H1 (cell line): ENCODE measurements at regions not wholly inside any gene's neighbourhood (a gene's known extent, or its start where the extent isn't known, plus 50 kb on each side); places are given as distances from the start of the nearest gene placed in this dataset.

Experiments
- CTCF ChIA-PET: fragments of 300-600 bp; sonication (Branson Sonifier 250); formaldehyde crosslinking; loops from one replicate; lab custom pipeline; 2021; ENCODE audit not compliant: partially characterized antibody; lab: Charles Lee
- POLR2A ChIA-PET: fragments of 300-600 bp; sonication (Branson Sonifier 250); formaldehyde crosslinking; loops from one replicate; lab custom pipeline; 2021; ENCODE audit warnings: inconsistent platforms; ENCODE audit not compliant: partially characterized antibody; lab: Charles Lee
- DNase-seq, 2 experiments: peaks; one replicate each; pipeline versions ENCODE4 v3.0.0 to v3.0.0-alpha.2; 2010 to 2022; ENCODE audit warnings: low spot score in 2 of 2, low read depth in 1 of 2, mixed read lengths in 1 of 2
- FAIRE-seq: peaks from 2 replicates; lab custom pipeline; 2011; peaks lifted over from hg19 to GRCh38; lab: Jason Lieb, UNC
- H2AFZ ChIP-seq: 2 replicates; pipeline ENCODE4 v1.8.1; 2012; ENCODE audit warnings: low read length, inconsistent platforms
- H2AK5ac ChIP-seq: 2 replicates; pipeline ENCODE4 v1.6.1; 2013; ENCODE audit warnings: low read depth, low read length
- H2BK120ac ChIP-seq: replicated peaks from 2 replicates; pipeline ENCODE3; 2013; ENCODE audit warnings: low read depth, low read length, inconsistent platforms
- H2BK12ac ChIP-seq: 2 replicates; pipeline ENCODE4 v1.6.1; 2013; ENCODE audit warnings: low read depth, low read length
- H2BK15ac ChIP-seq: 2 replicates; pipeline ENCODE4 v1.6.1; 2013; ENCODE audit warnings: low read length
- H2BK20ac ChIP-seq: 2 replicates; pipeline ENCODE4 v1.6.1; 2013; ENCODE audit warnings: low read length
- H2BK5ac ChIP-seq: 2 replicates; pipeline ENCODE4 v1.6.1; 2013; ENCODE audit warnings: low read depth, low read length
- H3K14ac ChIP-seq: 2 replicates; pipeline ENCODE4 v1.6.1; 2013; ENCODE audit warnings: inconsistent platforms; ENCODE audit not compliant: insufficient read length
- H3K18ac ChIP-seq: 2 replicates; pipeline ENCODE4 v1.6.1; 2013; ENCODE audit warnings: low read length; ENCODE audit errors: extremely low read depth
- H3K23ac ChIP-seq: 2 replicates; pipeline ENCODE4 v1.6.1; 2013; ENCODE audit warnings: inconsistent platforms; ENCODE audit not compliant: insufficient read length
- H3K23me2 ChIP-seq: 2 replicates; pipeline ENCODE4 v1.6.1; 2013; ENCODE audit warnings: low read depth, low read length
- H3K27ac ChIP-seq: 2 replicates; pipeline ENCODE4 v1.6.1; 2011; ENCODE audit warnings: low read depth, low read length, inconsistent platforms
- H3K27me3 ChIP-seq, 4 experiments: replicated peaks in 1 of 4; 1 replicate in 1 of 4; 2 replicates in 3 of 4; pipeline versions ENCODE4 v1.6.1 to v1.8.1; 2011 to 2013; ENCODE audit warnings: low read length in 3 of 4, mild to moderate bottlenecking in 3 of 4, inconsistent platforms in 2 of 4, mixed read lengths in 2 of 4, moderate library complexity in 1 of 4; ENCODE audit not compliant: control insufficient read depth in 3 of 4, insufficient read depth in 3 of 4; ENCODE audit errors: extremely low read depth in 1 of 4
- H3K36me3 ChIP-seq, 4 experiments: 2 replicates each; pipeline versions ENCODE4 v1.6.1 to v1.8.1; 2011 to 2013; ENCODE audit warnings: mild to moderate bottlenecking in 4 of 4, low read length in 3 of 4, moderate library complexity in 2 of 4, control low read depth in 1 of 4, inconsistent platforms in 1 of 4; ENCODE audit not compliant: insufficient read depth in 4 of 4, control insufficient read depth in 2 of 4
- H3K4ac ChIP-seq: replicated peaks from 2 replicates; pipeline ENCODE3; 2013; ENCODE audit warnings: low read length, low read depth, mixed read lengths, inconsistent platforms; ENCODE audit not compliant: insufficient read length
- H3K4me1 ChIP-seq, 4 experiments: replicated peaks in 1 of 4; 1 replicate in 1 of 4; 2 replicates in 3 of 4; pipeline versions ENCODE4 v1.6.1 to v1.8.1; 2011 to 2013; ENCODE audit warnings: low read length in 3 of 4, inconsistent platforms in 2 of 4, mixed read lengths in 1 of 4; ENCODE audit not compliant: insufficient read depth in 4 of 4, control insufficient read depth in 3 of 4
- H3K4me2 ChIP-seq, 2 experiments: 2 replicates each; pipeline versions ENCODE4 v1.6.1 to v1.8.1; 2011 to 2013; ENCODE audit warnings: low read depth in 2 of 2, low read length in 2 of 2, control low read depth in 1 of 2, inconsistent platforms in 1 of 2, mild to moderate bottlenecking in 1 of 2; ENCODE audit not compliant: insufficient read depth in 1 of 2
- H3K4me3 ChIP-seq, 4 experiments: fragments of 200-600, 300-600 bp in 1 of 4; sonication (generic), shearing (Covaris generic), sonication (Bioruptor Twin) in 1 of 4; 2 replicates each; pipeline versions ENCODE4 v1.5.1 to v1.8.1; 2011 to 2016; ENCODE audit warnings: low read length in 4 of 4, low read depth in 3 of 4, control low read depth in 2 of 4, inconsistent platforms in 2 of 4, mild to moderate bottlenecking in 2 of 4, mixed read lengths in 1 of 4, moderate library complexity in 1 of 4; ENCODE audit not compliant: insufficient read depth in 2 of 4; ENCODE audit errors: extremely low read depth in 1 of 4
- H3K56ac ChIP-seq: replicated peaks from 2 replicates; pipeline ENCODE3; 2013; ENCODE audit warnings: low read depth, mild to moderate bottlenecking, mixed read lengths, low read length, inconsistent platforms; ENCODE audit not compliant: insufficient read length
- H3K79me1 ChIP-seq: 2 replicates; pipeline ENCODE4 v1.6.1; 2013; ENCODE audit warnings: low read depth, low read length, control low read depth
- H3K79me2 ChIP-seq, 2 experiments: 2 replicates each; pipeline versions ENCODE4 v1.6.1 to v1.8.1; 2012 to 2013; ENCODE audit warnings: low read length in 2 of 2, mild to moderate bottlenecking in 2 of 2, inconsistent platforms in 1 of 2; ENCODE audit not compliant: insufficient read depth in 2 of 2, control insufficient read depth in 1 of 2
- H3K9ac ChIP-seq, 4 experiments: replicated peaks in 1 of 4; 1 replicate in 1 of 4; 2 replicates in 3 of 4; pipeline versions ENCODE4 v1.6.1 to v1.8.1; 2011 to 2013; ENCODE audit warnings: low read depth in 3 of 4, low read length in 3 of 4, control low read depth in 2 of 4, mild to moderate bottlenecking in 2 of 4, moderate library complexity in 2 of 4, inconsistent platforms in 1 of 4; ENCODE audit errors: extremely low read depth in 1 of 4
- H3K9me3 ChIP-seq, 2 experiments: 2 replicates each; pipeline versions ENCODE4 v1.6.1 to v1.8.1; 2012 to 2013; ENCODE audit warnings: mild to moderate bottlenecking in 2 of 2, moderate library complexity in 2 of 2, control low read depth in 1 of 2, inconsistent platforms in 1 of 2, low read depth in 1 of 2, low read length in 1 of 2, mixed read lengths in 1 of 2; ENCODE audit not compliant: insufficient read depth in 2 of 2
- H4K20me1 ChIP-seq, 2 experiments: replicated peaks in 1 of 2; 2 replicates each; pipeline versions ENCODE3 to v1.8.1; 2011 to 2013; ENCODE audit warnings: inconsistent platforms in 2 of 2, low read length in 2 of 2, mild to moderate bottlenecking in 1 of 2; ENCODE audit not compliant: insufficient read depth in 2 of 2, control insufficient read depth in 1 of 2
- H4K5ac ChIP-seq: 2 replicates; pipeline ENCODE4 v1.6.1; 2013; ENCODE audit warnings: low read length, low read depth, mixed read lengths, inconsistent platforms; ENCODE audit not compliant: insufficient read length
- H4K8ac ChIP-seq: 2 replicates; pipeline ENCODE4 v1.8.0; 2013; ENCODE audit warnings: mild to moderate bottlenecking, moderate library complexity, low read length, inconsistent platforms; ENCODE audit not compliant: insufficient read depth; ENCODE audit errors: extremely low read depth
- H4K91ac ChIP-seq: replicated peaks from 2 replicates; pipeline ENCODE3; 2013; ENCODE audit warnings: low read length, mixed read lengths, inconsistent platforms; ENCODE audit not compliant: insufficient read length
- BRCA1 ChIP-seq: IDR thresholded peaks from 2 replicates; pipeline ENCODE4 v1.6.1; 2012; ENCODE audit warnings: low read depth, low read length, improper control_type of control experiment
- CTBP2 ChIP-seq: IDR thresholded peaks from 2 replicates; pipeline ENCODE4 v1.7.0; 2011; ENCODE audit warnings: borderline replicate concordance, mild to moderate bottlenecking, moderate library complexity, mixed read lengths, low read length; ENCODE audit not compliant: insufficient read depth, insufficient read length
- EP300 ChIP-seq, 2 experiments: IDR thresholded peaks; 1 replicate in 1 of 2; 2 replicates in 1 of 2; pipeline ENCODE4 v1.6.1; 2011 to 2012; ENCODE audit warnings: low read depth in 2 of 2, low read length in 2 of 2, mild to moderate bottlenecking in 2 of 2, borderline replicate concordance in 1 of 2, inconsistent platforms in 1 of 2, moderate library complexity in 1 of 2
- HDAC6 ChIP-seq: IDR thresholded peaks from one replicate; pipeline ENCODE4 v1.7.1; 2012; ENCODE audit warnings: low read depth, mild to moderate bottlenecking, inconsistent platforms, low read length, moderate library complexity
- NRF1 ChIP-seq: IDR thresholded peaks from 2 replicates; pipeline ENCODE4 v1.6.1; 2011; ENCODE audit warnings: mild to moderate bottlenecking, low read depth, low read length, improper control_type of control experiment
- RFX5 ChIP-seq: IDR thresholded peaks from 2 replicates; pipeline ENCODE4 v1.6.1; 2011; ENCODE audit warnings: low read depth, low read length, improper control_type of control experiment, borderline replicate concordance
- WGBS, 2 experiments: shearing (Covaris generic) in 1 of 2; methylation state at CpG; one replicate each; pipeline versions ENCODE4 v1.1.6 to v1.1.7; 2013 to 2015; ENCODE audit warnings: low lambda C conversion rate in 2 of 2, mixed read lengths in 2 of 2, inconsistent platforms in 1 of 2, low coverage in 1 of 2, missing lambda C conversion rate in 1 of 2; ENCODE audit not compliant: insufficient replicate concordance in 2 of 2, insufficient coverage in 1 of 2, insufficient read length in 1 of 2; ENCODE audit errors: extremely low coverage in 1 of 2, missing lambda C conversion rate in 1 of 2; 5-methylcytosine and 5-hydroxymethylcytosine counted together
- TF ChIP-seq, protein P1 (sequence below): IDR thresholded peaks from 2 replicates; pipeline ENCODE4 v1.6.1; 2012; ENCODE audit warnings: inconsistent platforms

GRCh38 chr13:99050983-99051488 is 73.2 kb upstream of the DOCK9 start:
- DNase-seq = no peak
- H3K4me2 ChIP-seq = no peak overlapping the region

More at GRCh38 chr13:99050983-99051488, 73.2 kb upstream of the DOCK9 start:
- CTCF ChIA-PET = interaction anchor here (1.1 to 2.2 kb wide), 6 partner anchors 13 to 606 kb away, joined by 3 to 7 read pairs (median 4); no protein-coding TSS in a partner anchor
- Histone ChIP-seq H3K14ac (no peak overlapping the region), H2BK12ac (no peak overlapping the region), H3K56ac (no peak overlapping the region), H2AK5ac (no peak overlapping the region), H3K4me3 (no peak overlapping the region), H4K20me1 (no peaks in the 10 kb centered on the region), H3K27ac (no peak overlapping the region), H3K36me3 (no peaks in the 10 kb centered on the region), H3K18ac (no peak overlapping the region), H3K79me1 (0 out of 2 replicates have a peak, but pooled peaks cover 2% of the 10 kb centered on the region), H4K8ac (no peak overlapping the region), H4K91ac (no peak overlapping the region), H3K23ac (no peak overlapping the region), H3K23me2 (no peaks in the 10 kb centered on the region), H3K4me1 (peaks cover 0 to 4% (median 2%) of the 10 kb centered on the region in 4 experiments; a peak in 3 of 7 replicates), H3K27me3 (no peaks in the 10 kb centered on the region), H2AFZ (no peak overlapping the region), H3K79me2 (no peaks in the 10 kb centered on the region), H2BK5ac (no peak overlapping the region), H2BK120ac (no peak overlapping the region), H3K4ac (no peak overlapping the region), H4K5ac (no peak overlapping the region), H2BK15ac (no peak overlapping the region), H2BK20ac (no peak overlapping the region), H3K9ac (no peak overlapping the region), H3K9me3 (no peaks in the 10 kb centered on the region)
- POLR2A ChIA-PET = no interaction called here
- FAIRE-seq = no peak
- no peak for TF ChIP-seq NRF1
- TF ChIP-seq CTBP2 = no peak
- no peak for TF ChIP-seq RFX5
- no peak for TF ChIP-seq HDAC6
- TF ChIP-seq, protein P1, sequence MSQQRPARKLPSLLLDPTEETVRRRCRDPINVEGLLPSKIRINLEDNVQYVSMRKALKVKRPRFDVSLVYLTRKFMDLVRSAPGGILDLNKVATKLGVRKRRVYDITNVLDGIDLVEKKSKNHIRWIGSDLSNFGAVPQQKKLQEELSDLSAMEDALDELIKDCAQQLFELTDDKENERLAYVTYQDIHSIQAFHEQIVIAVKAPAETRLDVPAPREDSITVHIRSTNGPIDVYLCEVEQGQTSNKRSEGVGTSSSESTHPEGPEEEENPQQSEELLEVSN = 0 out of 2 replicates have a peak, but pooled peaks have one; percentile 46
- TF ChIP-seq EP300 (IDR thresholded peaks at IDR 0.05; ENCODE audit: borderline replicate concordance in 1 of 2, low read depth in 2 of 2, low read length in 2 of 2) = no peak
- TF ChIP-seq BRCA1 = no peak
- WGBS, 2 experiments = 92% methylated on average over 5 of the region's 7 CpGs; no CpG with 5 or more reads in 1 of the 2 experiments
